Fibroblast of lung (primary cell): ENCODE measurements at regions not wholly inside any gene's neighbourhood (a gene's known extent, or its start where the extent isn't known, plus 50 kb on each side); places are given as distances from the start of the nearest gene placed in this dataset.

ENCODE experiments used
- EZH2 ChIP-seq: IDR thresholded peaks from 2 replicates; pipeline ENCODE4 v1.5.1; 2012; ENCODE audit warnings: low read length, control low read depth, mild to moderate bottlenecking; ENCODE audit errors: missing control alignments
- TF ChIP-seq, protein P1 (sequence below), 2 donors: IDR thresholded peaks in 1 of 2; conservative IDR thresholded peaks in 1 of 2; 1 replicate in 1 of 2; 2 replicates in 1 of 2; pipeline ENCODE4 v1.5.1; 2011 to 2012; ENCODE audit warnings: low read length in 2 of 2, control low read depth in 1 of 2, inconsistent platforms in 1 of 2, low read depth in 1 of 2, mild to moderate bottlenecking in 1 of 2

DNA sequence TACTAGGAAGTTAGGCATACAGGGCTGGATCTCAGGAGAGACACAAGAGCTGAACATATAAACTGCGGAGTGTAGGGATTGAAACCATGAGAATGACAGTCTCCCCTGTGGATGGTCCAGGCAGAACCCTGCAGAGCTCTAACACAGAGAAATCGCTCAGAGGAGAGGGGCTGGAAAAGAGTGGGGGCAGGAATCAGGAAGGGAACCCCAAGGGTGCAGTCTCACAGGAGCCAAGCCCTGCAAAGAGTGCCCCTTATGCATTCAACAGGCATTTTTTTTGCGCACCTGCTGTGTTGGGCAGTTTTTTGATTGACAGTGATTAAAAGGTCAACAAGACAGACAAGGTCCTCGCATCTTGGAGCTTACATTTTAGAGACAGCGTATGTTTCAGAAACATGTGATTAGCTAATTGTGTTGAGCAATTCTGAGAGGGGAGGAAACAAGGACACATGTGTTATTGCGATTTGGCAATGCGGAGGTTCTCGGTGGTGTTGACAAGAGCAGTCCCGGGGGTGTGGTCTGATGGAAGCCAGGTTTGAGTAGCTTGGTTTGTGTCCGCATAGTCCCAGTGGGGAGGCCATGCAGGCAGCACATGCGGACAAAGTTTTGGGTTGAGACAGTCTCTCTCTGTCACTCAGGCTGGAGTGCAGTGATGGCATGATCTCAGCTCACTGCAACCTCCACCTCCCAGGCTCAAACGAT is 182.6 kb upstream of the IRS2 start:
- TF ChIP-seq, protein P1, sequence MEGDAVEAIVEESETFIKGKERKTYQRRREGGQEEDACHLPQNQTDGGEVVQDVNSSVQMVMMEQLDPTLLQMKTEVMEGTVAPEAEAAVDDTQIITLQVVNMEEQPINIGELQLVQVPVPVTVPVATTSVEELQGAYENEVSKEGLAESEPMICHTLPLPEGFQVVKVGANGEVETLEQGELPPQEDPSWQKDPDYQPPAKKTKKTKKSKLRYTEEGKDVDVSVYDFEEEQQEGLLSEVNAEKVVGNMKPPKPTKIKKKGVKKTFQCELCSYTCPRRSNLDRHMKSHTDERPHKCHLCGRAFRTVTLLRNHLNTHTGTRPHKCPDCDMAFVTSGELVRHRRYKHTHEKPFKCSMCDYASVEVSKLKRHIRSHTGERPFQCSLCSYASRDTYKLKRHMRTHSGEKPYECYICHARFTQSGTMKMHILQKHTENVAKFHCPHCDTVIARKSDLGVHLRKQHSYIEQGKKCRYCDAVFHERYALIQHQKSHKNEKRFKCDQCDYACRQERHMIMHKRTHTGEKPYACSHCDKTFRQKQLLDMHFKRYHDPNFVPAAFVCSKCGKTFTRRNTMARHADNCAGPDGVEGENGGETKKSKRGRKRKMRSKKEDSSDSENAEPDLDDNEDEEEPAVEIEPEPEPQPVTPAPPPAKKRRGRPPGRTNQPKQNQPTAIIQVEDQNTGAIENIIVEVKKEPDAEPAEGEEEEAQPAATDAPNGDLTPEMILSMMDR (conservative IDR thresholded peaks at IDR 0.05 in 1 of 2, IDR thresholded peaks at IDR 0.05 in 1 of 2; ENCODE audit: low read depth in 1 of 2, low read length in 2 of 2) = no peak
- no peak for TF ChIP-seq EZH2
